GM20000 (cell line): ENCODE measurements at regions not wholly inside any gene's neighbourhood (a gene's known extent, or its start where the extent isn't known, plus 50 kb on each side); places are given as distances from the start of the nearest gene placed in this dataset.
"Not testable (repeated sequence)": the region's sequence is repeated elsewhere in the genome, so short reads cannot be mapped to it uniquely, and the experiment has no call there.

Source experiments
- DNase-seq: peaks from one replicate; pipeline ENCODE4 v3.0.0; 2012; ENCODE audit warnings: low spot score
- TF ChIP-seq, protein P1 (sequence below): IDR thresholded peaks from 2 replicates; pipeline ENCODE4 v1.5.1; 2012; ENCODE audit warnings: mild to moderate bottlenecking, control low read depth; ENCODE audit errors: extremely low read depth, missing control alignments

DNA sequence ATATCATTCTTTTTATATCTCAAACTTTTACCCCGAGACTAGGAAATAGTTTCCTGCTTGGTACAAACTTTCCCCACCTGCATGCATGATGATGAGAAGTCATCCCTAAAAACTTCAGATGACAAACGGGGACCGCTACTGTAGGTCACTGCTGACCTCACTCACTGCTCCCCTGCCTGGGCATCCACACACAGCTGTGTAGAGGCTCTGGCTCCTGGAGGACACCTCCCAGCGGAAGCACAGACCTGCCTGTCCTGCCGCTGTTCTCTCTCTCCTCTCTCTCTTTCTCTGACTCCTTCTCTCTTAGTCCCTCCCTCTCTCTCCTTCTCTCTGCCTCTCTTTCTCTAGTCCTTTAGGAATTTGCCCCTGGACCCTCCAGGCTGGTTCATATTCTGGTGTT, 202.9 kb upstream of the PITRM1 start:
- TF ChIP-seq, protein P1, sequence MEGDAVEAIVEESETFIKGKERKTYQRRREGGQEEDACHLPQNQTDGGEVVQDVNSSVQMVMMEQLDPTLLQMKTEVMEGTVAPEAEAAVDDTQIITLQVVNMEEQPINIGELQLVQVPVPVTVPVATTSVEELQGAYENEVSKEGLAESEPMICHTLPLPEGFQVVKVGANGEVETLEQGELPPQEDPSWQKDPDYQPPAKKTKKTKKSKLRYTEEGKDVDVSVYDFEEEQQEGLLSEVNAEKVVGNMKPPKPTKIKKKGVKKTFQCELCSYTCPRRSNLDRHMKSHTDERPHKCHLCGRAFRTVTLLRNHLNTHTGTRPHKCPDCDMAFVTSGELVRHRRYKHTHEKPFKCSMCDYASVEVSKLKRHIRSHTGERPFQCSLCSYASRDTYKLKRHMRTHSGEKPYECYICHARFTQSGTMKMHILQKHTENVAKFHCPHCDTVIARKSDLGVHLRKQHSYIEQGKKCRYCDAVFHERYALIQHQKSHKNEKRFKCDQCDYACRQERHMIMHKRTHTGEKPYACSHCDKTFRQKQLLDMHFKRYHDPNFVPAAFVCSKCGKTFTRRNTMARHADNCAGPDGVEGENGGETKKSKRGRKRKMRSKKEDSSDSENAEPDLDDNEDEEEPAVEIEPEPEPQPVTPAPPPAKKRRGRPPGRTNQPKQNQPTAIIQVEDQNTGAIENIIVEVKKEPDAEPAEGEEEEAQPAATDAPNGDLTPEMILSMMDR = no peak
- DNase-seq = no peak

DNA sequence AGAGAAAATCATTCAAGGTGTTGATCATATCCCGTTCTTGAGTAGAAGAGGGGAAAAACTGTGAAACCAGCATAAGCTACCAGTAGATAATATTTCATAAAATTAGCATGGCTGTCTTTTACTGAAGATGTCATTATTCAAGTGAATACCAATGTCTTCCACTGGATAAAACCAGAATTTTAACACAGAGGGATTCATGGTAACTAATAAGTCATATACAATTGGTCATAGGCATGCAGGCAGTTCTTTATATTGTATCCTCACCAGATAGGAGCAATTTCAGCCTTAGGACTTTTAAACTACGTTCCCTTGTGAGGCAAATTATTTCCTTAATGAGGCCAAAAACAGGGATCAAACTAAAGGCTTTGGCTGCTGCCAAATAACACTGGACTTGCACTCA, 202.3 kb upstream of the PITRM1 start:
- DNase-seq = no peak

DNA sequence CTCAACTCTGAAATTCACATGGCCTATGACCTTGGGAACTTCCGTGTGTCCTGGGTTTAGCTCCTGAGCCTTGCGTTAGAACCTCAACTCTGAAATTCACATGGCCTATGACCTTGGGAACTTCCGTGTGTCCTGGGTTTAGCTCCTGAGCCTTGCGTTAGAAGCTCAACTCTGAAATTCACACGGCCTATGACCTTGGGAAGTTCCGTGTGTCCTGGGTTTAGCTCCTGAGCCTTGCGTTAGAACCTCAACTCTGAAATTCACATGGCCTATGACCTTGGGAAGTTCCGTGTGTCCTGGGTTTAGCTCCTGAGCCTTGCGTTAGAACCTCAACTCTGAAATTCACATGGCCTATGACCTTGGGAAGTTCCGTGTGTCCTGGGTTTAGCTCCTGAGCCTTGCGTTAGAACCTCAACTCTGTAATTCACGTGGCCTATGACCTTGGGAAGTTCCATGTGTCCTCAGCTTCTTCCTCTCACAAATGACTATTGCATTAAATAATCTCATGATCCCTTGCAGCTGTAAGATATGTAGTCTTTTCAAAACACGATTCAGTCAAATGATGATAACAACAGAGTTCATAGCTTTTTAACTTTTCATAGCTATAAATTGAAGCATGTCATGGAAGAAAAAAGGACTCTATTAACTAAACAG, 200.9 kb upstream of the PITRM1 start:
- DNase-seq = not testable (repeated sequence)

More for the DNA sequence above, 202.3 kb upstream of the PITRM1 start:
- TF ChIP-seq, protein P1 = no peak

DNA sequence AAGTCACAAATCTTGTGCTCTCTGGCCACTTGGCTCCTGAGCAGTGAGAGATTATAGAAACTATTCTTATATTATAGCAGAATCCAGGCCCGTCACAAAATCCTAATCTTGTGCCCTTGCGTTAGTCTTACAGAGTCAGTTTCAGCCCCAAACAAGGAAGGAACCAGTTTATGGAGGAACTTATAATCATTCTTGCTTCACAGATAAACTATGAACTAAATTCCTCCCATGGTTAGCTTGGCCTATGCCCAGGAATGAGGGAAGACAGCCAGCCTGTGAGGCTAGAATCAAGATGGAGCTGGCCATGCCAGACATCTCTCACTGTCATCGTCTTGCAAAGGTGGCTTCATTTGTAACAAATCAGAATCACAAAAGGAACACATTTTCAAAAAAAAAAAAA, 199.7 kb upstream of the PITRM1 start:
- no peak for DNase-seq
- TF ChIP-seq, protein P1 = no peak

DNA sequence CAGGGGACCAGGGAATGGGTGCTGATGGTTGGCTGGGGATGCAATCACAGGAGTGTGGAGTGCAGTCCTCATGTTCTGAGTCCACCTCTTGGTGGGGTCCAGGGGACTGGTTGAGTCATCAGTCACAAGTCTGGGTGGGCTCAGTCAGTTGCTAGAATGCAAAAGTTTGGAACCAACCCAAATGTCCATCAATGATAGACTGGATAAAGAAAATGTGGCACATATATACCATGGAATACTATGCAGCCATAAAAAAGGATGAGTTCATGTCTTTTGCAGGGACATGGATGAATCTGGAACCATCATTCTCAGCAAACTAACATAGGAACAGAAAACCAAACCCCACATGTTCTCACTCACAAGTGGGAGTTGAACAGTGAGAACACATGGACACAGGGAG, 199.0 kb upstream of the PITRM1 start:
- DNase-seq = not testable (repeated sequence)

DNA sequence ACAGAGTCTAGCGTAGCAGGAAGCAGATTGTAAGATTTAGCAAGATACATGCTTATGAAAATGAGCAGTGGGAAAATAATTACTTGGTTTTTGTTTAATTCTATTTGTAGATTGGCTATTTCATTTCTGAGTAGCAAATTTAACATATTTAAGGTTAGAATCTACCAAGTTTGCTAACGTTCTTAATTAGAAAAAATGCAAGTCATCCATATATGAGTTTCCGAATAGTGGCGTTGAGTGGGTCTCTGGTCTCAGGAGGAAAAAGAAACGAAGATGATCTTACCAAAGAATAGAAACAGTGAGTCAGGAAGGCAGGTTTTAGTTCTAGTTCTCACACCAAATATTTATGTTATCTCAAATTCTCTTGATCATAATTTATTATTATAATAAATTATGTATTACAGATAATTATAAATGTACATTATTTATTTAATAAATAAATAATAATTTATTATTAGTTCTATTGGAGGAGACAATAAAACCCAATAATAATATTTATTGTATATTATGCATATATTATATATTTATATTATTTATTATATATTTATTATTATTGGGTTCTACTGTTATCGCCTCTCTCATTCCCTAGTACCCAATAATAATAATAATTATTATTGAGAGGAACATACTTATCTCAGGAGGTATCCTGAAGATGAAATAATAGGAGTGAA, 194.3 kb upstream of the PITRM1 start:
- TF ChIP-seq, protein P1 = no peak
- no peak for DNase-seq

DNA sequence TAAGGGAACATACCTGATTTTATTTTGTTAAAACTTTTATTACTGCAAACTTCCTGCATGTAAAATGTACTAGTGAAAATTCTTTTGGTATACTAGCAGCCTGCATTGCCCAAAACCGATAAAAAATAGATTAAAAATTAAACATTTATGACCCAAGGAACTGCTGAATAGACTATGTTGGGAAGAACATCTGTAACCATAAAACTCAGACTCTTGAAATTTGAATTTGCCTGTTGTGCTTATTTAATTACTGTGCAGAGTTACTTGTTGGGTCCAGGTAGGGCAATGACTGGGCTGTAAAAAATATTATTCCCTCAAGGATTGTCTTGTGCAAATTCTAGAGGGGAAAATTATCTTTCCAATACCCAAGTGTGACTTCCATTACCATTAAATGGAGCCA, 193.5 kb upstream of the PITRM1 start:
- DNase-seq = no peak
- TF ChIP-seq, protein P1 = no peak

DNA sequence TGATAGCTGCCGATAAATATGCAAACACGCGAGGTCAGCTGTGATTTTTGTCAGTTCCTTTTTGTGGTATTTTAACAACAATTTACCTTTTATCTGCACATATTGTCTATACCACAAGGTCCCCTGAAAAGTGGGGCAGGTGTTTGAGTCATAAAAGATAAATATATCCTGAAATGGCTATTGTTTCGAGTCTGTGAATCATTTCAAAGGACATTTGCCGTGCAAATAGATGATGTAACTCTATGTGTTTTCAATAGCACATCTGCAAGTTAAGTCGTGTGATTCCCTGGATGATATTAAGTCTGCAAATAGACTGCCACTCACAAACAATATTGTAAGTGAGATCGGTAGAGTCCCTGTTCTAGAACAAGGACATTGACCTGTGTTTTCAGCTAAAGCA, 193.0 kb upstream of the PITRM1 start:
- TF ChIP-seq, protein P1 = no peak
- DNase-seq = no peak
